NCI-H748 (cell line): ENCODE measurements at regions not wholly inside any gene's neighbourhood (a gene's known extent, or its start where the extent isn't known, plus 50 kb on each side); places are given as distances from the start of the nearest gene placed in this dataset.
A peak's percentile ranks its signal among the peaks of the same experiment; 100 is the strongest.
"Not testable (repeated sequence)": the region's sequence is repeated elsewhere in the genome, so short reads cannot be mapped to it uniquely, and the experiment has no call there.

ENCODE experiments used
- DNase-seq: peaks from one replicate; lab custom pipeline; 2025; ENCODE audit not compliant: unreplicated experiment; lab: John Stamatoyannopoulos, UW

- DNase-seq: no peak
These were observed 527.0 kb downstream of the RAB28 start for GRCh38 chr4:12957108-12957507.

GRCh38 chr4:12956026-12956425, 528.1 kb downstream of the RAB28 start:
- no peak for DNase-seq

DNA sequence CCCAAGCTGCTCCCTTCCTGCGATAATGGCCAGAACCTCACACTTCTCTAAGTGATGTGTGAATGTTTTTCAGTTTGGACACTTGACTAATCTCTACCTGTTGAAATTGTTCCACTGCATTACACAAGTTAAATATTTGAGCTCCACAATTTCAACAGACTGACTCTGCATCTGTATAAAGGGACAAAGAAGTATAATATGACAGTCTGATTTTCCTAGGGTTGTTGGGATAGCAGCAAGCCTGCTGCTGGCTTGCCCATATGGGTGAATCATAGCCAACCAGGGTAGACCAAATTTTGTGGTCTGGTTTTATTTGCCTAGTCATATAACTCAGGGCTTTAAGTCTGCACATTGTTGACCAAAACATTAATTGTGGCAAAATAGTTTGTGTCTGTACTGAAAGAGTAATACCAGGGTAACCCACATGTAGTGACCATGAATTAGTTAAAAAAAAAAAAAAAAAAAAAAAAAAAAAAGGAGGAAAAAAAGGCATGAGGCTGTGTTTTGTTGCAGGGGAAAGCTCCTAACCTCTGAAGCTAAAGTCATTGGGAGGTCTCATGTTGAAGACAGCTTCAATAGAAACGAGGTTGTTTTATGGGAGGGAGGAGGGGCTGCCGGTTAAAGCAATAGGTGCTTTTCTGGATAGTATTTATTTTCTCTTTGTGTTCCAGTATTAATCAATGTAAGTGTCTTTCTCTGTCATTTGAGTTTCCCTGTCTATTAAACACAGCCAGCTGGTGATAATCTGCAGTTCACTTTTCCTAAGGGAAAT, 534.2 kb downstream of the RAB28 start:
- peak; percentile 62 for DNase-seq

- DNase-seq: no peak
These were observed 541.1 kb downstream of the RAB28 start for GRCh38 chr4:12943069-12943468.

GRCh38 chr4:12933760-12934221, 550.3 kb downstream of the RAB28 start:
- no peak for DNase-seq

GRCh38 chr4:12932203-12932788, 551.8 kb downstream of the RAB28 start:
- DNase-seq: no peak

DNA sequence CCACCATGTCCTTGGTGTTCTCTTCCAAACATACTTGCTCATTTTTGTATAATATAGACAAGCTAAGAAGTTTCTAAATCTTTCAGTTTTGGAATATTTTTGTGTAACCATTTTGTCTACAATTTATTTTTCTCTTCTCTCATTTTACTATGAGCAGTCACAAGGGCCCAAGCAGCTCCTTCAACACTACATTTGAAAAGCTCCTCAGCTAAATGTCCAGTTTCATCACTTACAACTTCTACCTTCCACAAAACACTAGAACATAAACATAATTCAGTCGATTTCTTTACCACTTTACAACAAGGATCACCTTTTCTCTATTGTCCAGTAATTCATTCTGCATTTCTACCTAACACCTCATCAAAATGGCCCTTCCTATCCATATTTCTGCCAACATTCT, 554.4 kb downstream of the RAB28 start:
- no peak for DNase-seq

DNA sequence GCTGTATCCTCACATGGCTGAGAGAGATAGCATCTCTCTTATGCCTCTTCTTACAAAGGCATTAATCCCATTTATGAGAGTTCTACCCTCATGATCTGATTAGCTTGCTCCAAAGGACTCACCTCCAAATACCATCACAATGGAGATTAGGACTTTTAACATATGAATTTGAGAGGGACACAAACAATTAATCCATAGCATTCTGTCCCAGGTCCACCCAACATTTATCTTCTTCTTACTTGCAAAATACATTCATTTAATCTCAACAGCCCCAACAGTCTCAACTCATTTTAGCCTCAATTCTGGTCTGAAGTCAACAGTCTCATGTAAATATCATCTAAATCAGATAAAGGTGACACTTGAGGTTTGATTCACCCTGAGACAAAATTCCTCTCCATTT, 555.4 kb downstream of the RAB28 start:
- DNase-seq: no peak

- peak; percentile 58 for DNase-seq
These were observed 557.7 kb downstream of the RAB28 start for GRCh38 chr4:12926189-12927066.

GRCh38 chr4:12924728-12925320, 559.3 kb downstream of the RAB28 start:
- DNase-seq: no peak

DNA sequence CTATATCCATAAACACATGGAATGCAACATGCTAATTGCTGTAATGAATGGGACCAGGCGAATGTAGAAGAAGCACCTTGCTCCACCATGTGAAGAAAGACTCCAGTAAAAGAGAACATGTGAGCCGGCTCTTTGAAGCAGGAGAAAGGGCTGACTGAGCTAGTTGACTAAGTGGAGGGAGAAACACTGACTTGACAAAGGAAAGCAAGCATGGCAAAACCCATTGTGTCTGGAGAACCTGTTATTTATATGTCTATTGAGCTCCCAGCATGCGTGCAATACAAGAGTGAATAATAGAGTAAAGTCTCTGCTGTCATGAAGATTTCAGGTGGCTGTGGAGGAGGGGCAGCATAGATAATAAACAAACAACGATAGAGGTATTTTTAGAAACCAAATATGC, 559.9 kb downstream of the RAB28 start:
- peak; percentile 22 for DNase-seq

DNA sequence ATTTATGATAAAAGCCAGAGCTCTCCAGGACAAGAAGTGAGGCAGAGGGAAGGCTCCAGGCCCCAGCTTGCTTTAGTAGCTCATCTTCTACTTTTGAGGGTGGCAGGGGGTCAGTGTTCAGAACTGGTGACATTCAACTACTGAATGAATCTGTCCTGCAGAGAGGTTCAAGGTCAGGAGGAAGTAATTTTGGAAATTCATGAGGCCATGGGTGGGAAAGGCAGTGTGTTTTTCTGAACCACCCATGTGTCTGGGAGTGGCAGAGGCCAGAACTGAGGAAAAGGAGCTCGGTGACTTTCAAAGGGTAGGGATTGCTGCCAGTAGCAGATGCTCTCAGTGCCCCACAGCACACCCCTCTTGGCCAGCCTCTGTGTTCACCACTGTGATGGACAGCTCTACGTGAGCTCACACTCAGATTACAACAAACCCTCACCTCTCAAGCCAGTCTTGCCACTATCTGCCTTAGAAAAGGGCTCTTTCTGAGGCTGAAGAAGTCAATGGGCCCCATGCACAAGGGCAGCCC, 571.2 kb downstream of the RAB28 start:
- no peak for DNase-seq

DNA sequence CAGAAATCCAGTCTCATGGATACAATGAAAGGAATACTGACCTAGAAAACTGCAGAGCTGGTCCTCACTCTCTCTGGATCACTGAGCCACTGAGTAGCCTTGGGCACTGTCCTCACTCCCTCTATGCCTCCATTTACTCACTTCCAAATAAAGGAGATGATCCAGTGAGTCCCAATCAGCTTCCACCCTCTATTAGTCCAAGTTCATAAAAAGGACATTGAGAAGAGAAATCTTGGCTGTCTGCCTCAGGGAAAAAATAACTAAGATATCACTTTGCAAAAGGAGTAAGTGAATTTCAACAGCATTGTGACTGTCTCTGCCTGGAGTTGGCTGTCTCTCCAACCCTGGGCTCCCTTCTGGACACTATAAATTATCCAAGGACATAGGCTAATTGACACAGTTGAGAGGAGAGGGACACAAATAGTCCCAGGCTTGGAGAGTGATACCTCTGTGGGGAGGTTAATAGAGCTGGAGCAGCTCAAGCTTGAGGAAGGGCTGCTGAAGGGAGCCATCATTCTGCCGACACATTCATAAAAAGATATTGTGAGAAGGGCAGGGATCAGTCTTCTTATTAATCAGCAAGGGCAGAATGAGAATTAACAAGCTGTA, 572.3 kb downstream of the RAB28 start:
- no peak for DNase-seq

DNA sequence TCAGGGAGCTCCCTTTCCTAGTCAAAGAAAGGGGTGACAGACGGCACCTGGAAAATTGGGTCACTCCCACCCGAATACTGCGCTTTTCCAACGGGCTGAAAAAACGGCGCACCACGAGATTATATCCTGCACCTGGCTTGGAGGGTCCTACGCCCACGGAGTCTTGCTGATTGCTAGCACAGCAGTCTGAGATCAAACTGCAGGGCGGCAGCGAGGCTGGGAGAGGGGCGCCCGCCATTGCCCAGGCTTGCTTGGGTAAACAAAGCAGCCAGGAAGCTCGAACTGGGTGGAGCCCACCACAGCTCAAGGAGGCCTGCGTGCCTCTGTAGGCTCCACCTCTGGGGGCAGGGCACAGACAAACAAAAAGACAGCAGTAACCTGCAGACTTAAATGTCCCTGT, 580.5 kb downstream of the RAB28 start:
- DNase-seq: not testable (repeated sequence)

DNA sequence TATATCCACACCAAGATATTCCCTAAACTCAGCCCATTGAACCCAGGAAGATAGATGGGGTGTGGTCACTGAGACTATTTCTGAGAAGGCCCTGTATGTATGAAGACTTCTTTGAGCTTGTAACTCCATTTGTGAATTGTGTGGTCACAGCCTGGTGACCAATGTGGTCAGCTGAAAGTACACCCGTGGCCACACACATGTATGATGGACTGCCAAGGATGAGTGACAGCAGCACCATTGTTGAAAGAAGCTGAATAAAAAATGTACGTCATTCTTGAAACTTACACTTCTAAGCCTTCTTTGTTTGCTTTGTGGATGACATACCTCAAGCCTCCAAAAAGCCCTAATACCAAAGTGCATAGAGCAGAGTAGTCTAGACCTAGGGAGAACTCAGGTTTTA, 581.4 kb downstream of the RAB28 start:
- DNase-seq: no peak

DNA sequence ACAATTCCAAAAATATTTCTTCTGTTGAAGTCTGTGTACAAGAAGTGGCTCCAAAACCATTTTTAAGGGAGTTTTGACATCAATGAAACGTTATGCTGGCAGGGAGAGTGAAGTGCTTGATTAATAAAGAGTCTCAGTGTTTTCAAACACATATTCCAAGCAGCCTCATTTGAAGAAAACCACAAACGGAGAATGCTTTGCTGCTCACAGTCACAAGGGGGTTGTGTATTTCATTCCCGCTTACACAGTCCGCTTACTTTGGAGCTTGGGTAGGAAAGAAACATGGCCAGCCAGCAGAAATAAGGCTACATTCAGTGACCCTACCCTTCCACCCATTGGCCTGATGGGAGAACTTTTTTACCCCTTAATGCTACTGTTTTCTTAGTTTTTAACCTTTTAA, 586.2 kb downstream of the RAB28 start:
- DNase-seq: no peak

- no peak for DNase-seq
These were observed 590.1 kb downstream of the RAB28 start for GRCh38 chr4:12894062-12894461.

DNA sequence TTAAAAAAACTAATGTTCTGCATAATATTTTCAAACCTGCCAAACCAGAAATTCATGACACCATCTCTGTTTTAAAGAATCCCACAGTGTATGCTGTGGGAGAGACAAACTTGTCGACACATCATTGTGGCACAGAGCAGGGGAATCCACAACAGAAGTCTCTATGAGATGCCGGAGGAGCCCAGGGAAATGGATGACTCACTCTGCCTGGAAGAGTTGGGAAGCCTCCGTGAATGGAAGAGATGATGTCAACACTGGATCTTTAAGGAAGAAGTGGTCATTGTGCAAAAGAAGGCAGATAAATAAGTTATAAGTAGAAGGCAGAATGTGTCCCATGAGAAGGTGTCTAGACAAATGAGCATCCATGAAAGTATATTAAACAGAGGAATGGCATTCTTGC, 595.1 kb downstream of the RAB28 start:
- no peak for DNase-seq

DNA sequence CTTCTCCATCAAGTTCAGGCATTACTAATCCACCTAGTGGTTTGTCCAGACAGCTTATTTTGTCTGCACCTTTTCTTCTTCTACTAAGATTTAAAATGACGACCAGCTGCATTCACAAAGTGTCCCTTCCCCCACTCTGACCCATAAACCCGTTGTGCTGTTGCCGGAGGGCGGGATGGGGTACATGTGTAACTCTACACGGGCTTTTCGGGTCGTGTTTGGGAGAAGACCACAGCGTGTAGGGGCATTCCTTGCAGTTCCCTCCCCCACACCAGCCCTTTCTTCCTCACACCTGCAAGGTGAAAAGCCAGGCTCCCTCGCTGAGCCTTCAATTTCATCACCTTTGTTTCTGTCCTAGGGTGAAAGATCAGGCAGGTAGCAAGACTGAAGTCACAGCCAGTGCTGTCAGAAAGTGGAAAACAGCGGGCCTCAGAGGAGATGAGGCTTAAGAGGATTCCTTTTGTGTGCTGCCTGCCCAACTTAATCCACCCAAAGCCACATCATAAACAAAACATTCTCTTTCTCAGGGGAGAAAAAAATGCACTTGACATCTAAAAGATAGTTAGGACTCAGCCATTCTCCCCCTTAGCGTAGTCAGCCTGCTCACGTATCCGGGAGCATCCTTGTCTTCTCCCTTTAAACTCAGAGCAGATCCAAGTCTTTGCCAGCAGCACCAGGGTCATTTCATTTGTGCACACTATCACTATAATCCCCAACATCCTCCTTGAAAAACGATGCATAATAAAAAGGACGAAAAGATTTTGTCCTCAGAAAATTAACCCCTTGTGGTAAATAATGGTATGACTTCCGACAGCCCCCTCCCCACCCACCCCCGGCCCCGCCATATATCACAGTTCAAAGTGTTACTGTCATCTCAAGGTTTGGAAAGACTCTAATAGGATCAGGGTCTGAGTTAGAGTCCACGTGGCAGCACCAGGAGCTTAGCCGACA, 599.0 kb downstream of the RAB28 start:
- DNase-seq: no peak
